WI38 (cell line): ENCODE measurements at regions not wholly inside any gene's neighbourhood (a gene's known extent, or its start where the extent isn't known, plus 50 kb on each side); places are given as distances from the start of the nearest gene placed in this dataset.

ENCODE experiments used
- H3K4me3 ChIP-seq: 2 replicates; pipeline ENCODE4 v1.5.1; 2011; ENCODE audit warnings: low read depth, mild to moderate bottlenecking, control low read depth, low read length
- TF ChIP-seq, protein P1 (sequence below): IDR thresholded peaks from 2 replicates; pipeline ENCODE4 v1.5.1; 2012; ENCODE audit warnings: low read depth, mild to moderate bottlenecking, control low read depth, low read length

DNA sequence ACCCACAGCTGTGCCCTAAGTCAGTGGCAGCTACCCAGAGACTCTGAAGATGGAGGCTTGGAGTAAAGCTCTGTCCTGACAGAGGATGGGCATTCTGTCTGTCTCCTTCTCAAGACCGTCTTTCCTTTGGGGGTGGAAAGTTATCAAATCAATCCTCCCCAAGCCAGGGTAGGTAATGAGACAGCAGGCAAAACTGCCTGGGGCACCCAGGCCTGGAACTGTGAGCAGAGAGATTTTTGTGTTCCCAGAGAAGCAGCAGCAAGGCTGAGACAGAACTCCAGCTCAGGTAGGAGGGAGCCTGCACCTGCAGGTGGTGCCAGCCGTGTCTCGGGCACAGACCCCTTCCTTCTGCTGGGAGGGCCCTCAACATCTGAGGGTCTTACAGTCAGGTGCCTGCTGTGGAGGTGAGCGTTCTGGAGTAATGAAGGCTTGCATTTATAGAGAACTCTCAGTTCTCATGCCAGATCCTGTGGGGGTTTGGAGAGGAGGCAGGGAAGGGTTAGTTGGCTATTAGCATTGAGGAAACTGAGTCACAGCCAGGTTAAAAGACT, 95.6 kb downstream of the RIPK4 start:
- H3K4me3 ChIP-seq, result no peak overlapping the region
- TF ChIP-seq, protein P1, sequence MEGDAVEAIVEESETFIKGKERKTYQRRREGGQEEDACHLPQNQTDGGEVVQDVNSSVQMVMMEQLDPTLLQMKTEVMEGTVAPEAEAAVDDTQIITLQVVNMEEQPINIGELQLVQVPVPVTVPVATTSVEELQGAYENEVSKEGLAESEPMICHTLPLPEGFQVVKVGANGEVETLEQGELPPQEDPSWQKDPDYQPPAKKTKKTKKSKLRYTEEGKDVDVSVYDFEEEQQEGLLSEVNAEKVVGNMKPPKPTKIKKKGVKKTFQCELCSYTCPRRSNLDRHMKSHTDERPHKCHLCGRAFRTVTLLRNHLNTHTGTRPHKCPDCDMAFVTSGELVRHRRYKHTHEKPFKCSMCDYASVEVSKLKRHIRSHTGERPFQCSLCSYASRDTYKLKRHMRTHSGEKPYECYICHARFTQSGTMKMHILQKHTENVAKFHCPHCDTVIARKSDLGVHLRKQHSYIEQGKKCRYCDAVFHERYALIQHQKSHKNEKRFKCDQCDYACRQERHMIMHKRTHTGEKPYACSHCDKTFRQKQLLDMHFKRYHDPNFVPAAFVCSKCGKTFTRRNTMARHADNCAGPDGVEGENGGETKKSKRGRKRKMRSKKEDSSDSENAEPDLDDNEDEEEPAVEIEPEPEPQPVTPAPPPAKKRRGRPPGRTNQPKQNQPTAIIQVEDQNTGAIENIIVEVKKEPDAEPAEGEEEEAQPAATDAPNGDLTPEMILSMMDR, result no peak

DNA sequence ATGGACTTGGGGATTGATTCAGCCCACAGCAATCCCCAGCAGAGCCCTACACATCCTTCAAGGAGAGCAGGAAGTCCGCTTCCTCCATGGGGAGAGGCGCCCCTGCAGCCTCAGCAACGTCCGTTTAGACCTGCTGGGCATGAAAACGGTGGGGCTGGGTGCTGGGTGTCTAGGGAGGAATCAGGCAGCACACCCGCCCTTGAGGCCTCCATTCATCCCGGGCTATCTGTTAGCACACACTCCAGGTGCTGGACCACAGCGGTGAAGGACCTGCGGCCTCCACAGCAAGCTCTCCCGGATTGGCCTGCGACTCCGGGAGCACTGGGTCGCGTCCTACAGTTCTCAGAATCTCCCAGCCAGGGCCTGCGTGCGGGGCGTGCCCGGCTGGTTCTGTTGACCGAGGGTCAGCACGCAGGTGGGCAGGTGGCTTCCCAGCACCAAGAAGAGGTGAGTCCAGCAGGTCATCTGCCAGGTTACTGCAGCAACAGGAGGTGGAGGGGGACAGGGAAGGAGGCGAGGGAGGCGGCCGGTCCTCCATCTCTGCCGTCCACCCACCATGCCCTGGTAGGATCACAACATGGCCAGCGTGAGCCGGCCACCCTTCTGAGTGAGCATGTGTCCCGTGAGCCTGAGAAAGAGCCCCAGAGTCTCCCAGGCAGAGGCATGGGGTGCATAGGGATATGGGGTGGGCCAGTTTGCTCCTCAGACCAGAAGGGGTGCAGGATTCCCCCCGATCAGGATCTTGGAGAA, 96.6 kb downstream of the RIPK4 start:
- H3K4me3 ChIP-seq, result no peak overlapping the region
- TF ChIP-seq, protein P1, result no peak

DNA sequence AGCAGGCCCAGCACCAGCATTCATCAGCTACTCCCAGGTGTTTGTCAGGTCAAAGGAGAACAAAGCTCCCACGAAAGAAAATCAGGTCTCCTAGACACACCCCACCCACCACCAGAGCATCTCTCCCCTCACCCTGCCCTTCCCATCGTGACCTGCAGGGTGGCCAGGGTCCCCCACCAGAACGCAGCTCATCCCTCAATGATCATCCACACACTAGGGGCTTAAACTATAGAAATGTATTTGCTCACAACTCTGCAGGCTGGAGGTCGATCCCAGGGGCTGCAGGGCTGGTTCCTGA, 97.4 kb downstream of the RIPK4 start:
- no peak overlapping the region for H3K4me3 ChIP-seq
- TF ChIP-seq, protein P1, result no peak

DNA sequence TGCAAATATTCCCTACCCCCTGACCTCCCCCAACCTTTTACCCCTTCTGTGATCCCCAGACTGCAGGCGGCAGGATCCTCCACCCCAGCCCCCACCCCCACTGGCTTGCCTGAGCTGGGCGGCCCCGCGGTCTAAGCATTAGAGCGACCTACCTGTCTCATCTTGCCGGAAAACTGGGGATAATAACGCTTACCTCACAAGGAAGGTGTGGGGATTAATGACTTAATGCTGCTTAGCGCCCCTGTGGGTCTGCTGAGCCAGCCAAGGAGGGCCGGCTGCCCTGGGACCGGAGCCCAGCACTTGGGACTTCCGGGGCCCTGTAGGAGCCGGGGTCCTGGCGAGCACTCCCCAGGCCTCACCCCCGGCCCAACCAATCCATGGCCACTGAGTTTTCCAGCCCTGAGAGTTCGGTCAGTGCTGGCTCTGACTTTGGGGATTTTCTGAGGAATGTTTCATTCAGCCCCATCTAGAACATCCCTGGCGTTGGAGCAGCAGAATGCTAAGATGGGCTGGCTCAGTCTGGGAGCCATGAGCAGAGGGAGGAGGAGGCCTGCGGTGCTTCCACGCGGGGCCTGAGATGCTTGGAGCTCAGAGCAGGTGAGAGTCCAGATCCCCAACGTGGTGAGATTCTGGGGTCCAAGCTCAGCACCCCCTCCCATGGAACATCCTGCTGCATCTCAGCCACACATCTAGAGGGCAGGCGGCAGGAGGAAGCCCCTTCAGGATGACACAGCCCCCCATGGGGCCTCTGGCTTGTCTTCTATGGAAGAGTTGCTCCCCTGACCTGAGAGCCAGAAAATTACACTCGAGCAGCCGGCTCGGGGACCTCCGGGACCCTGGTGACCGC, 97.9 kb downstream of the RIPK4 start:
- TF ChIP-seq, protein P1, result no peak
- no peak overlapping the region for H3K4me3 ChIP-seq

DNA sequence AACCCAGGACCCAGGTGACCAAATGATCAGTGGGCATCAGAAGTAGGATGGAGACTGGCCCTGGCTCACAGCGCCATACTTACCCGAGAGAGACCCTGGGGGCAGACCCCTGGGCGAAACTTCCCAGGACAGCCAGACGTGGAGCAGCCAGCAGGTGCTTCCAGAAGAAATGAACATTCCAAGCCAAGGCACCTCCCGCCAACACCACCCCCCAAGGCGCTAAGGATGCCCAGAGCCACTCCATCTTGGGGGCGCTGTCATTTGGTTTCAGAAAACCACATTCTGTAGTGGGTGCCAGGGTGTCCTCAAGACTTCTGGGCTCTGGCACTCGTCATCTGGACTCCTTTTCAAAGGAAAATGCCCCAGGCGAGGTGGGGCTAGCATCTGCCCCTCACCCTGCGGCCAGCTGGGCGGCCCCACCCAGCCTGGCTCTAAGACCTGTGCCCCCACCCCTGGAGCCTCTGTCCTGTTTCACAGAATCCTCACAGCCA, 98.8 kb downstream of the RIPK4 start:
- no peak overlapping the region for H3K4me3 ChIP-seq
- TF ChIP-seq, protein P1, result no peak

DNA sequence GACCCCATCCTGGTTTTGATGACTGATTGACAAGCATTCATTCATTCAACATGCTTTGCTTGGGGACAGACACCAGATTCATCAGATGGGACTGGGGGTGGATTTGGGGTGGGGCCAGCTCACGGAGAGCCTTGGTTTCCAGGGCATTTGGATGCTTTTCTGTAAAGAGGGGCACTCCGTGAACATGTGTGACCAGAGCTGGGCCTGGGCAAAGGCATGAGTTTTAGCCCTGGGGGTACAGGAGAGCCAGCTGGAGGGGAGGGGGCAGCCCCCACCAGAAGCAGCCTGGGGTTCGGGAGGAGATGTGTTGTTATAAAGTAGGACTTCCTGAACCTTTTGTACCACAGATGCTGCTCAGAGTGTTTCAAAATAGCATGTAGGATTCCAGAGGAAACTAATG, 99.7 kb downstream of the RIPK4 start:
- TF ChIP-seq, protein P1, result no peak
- H3K4me3 ChIP-seq, result no peak overlapping the region

DNA sequence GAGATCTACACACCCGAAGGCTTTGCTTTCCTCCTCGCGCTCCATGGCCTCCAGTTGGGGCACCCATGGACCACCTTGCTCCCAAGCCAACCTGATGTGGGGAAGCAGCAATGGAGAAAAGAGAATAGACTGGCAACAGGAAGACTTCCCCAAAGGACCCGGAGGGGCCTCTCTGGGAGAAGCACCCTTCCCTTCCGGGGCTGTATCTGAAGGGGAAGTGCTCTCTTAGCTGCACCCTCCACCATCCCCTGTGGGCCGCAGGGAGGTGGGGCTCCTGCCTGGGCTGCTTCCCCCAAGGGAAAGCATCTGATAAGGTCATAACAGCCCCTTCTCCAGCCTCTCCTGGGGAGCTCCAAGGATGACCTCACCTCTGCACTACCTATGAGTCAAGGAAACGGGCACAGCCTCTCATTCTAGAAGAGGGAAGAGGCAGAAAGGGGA, 100.2 kb downstream of the RIPK4 start:
- TF ChIP-seq, protein P1, result no peak
- no peak overlapping the region for H3K4me3 ChIP-seq
